Mesothelial cell of epicardium (in vitro differentiated cells): ENCODE measurements at regions not wholly inside any gene's neighbourhood (a gene's known extent, or its start where the extent isn't known, plus 50 kb on each side); places are given as distances from the start of the nearest gene placed in this dataset.
"Not testable (repeated sequence)": the region's sequence is repeated elsewhere in the genome, so short reads cannot be mapped to it uniquely, and the experiment has no call there.

Experiments
- DNase-seq, 2 experiments: peaks; one replicate each; pipeline ENCODE4 v3.0.0; 2021; ENCODE audit warnings: low spot score in 2 of 2; ENCODE audit not compliant: unreplicated experiment in 2 of 2
- H3K27ac Mint-ChIP-seq: 2 replicates; pipeline ENCODE4 v1.8.0; 2021; ENCODE audit warnings: mixed read lengths
- H3K27me3 Mint-ChIP-seq: 2 replicates; pipeline ENCODE4 v1.8.0; 2021; ENCODE audit warnings: low read depth, mixed read lengths
- H3K36me3 Mint-ChIP-seq: 2 replicates; pipeline ENCODE4 v1.8.0; 2021; ENCODE audit warnings: mixed read lengths
- H3K4me1 Mint-ChIP-seq: 2 replicates; pipeline ENCODE4 v1.8.0; 2021; ENCODE audit warnings: mixed read lengths
- H3K4me3 Mint-ChIP-seq: 2 replicates; pipeline ENCODE4 v1.8.0; 2021; ENCODE audit warnings: mild to moderate bottlenecking, moderate library complexity, mixed read lengths
- H3K9me3 Mint-ChIP-seq: 2 replicates; pipeline ENCODE4 v1.8.0; 2021; ENCODE audit warnings: mixed read lengths
- TF ChIP-seq, protein P1 (sequence below): fragments of 200-600 bp; sonication (generic); IDR thresholded peaks from one replicate; pipeline ENCODE4 v1.5.0; 2021; ENCODE audit warnings: antibody characterized with exemption; ENCODE audit not compliant: unreplicated experiment

DNA sequence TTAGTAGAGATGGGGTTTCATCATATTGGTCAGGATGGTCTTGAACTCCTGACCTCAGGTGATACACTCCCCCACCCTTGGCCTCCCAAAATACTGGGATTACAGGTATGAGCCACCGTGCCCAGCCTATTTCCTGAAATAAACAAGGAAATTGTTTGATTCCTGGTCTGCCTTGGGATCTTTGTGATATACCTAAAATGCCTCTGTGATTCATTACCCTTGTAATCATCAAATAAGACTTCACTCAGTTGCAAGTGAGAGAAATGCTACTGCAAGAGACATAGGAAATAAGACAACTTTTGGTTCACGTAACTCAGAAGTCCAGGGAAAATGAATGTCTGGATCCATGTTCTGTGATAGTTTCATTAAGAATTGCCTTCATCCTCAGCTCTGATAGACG is 173.2 kb upstream of the MARCKS start:
- H3K36me3 Mint-ChIP-seq, result no peaks in the 10 kb centered on the region
- no peaks in the 10 kb centered on the region for H3K27me3 Mint-ChIP-seq
- no peaks in the 10 kb centered on the region for H3K9me3 Mint-ChIP-seq
- H3K4me3 Mint-ChIP-seq, result no peak overlapping the region
- TF ChIP-seq, protein P1, sequence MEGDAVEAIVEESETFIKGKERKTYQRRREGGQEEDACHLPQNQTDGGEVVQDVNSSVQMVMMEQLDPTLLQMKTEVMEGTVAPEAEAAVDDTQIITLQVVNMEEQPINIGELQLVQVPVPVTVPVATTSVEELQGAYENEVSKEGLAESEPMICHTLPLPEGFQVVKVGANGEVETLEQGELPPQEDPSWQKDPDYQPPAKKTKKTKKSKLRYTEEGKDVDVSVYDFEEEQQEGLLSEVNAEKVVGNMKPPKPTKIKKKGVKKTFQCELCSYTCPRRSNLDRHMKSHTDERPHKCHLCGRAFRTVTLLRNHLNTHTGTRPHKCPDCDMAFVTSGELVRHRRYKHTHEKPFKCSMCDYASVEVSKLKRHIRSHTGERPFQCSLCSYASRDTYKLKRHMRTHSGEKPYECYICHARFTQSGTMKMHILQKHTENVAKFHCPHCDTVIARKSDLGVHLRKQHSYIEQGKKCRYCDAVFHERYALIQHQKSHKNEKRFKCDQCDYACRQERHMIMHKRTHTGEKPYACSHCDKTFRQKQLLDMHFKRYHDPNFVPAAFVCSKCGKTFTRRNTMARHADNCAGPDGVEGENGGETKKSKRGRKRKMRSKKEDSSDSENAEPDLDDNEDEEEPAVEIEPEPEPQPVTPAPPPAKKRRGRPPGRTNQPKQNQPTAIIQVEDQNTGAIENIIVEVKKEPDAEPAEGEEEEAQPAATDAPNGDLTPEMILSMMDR, result no peak
- no peak for DNase-seq
- H3K4me1 Mint-ChIP-seq, result no peaks in the 10 kb centered on the region
- H3K27ac Mint-ChIP-seq, result no peak overlapping the region

DNA sequence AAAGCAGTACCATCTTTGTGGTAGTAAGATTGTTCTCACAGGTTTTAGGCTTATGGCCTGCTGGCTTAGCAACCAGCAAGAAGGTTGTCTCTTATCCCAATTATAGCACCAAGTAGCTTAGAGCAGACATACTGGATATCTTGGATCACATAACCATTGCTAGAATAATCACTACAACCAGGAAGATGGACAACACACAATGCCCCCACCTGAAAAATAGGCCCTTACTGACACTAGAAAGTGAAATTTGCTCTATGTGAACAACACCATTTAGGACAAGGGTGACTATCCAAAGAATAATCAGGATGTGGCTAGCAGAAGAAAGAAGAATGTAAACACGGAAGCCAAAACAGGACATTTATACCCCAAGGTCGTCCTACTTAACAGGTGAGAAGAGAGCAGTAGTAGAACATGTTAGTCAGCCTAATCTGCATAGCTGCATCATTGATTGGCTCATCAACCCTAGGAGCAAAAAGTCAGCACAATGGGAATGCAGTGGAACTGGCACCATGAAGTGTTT is 172.7 kb upstream of the MARCKS start:
- no peaks in the 10 kb centered on the region for H3K27me3 Mint-ChIP-seq
- H3K36me3 Mint-ChIP-seq, result no peaks in the 10 kb centered on the region
- DNase-seq, result no peak
- H3K9me3 Mint-ChIP-seq, result no peaks in the 10 kb centered on the region
- no peaks in the 10 kb centered on the region for H3K4me1 Mint-ChIP-seq
- H3K27ac Mint-ChIP-seq, result no peak overlapping the region
- TF ChIP-seq, protein P1, result no peak
- H3K4me3 Mint-ChIP-seq, result no peak overlapping the region

DNA sequence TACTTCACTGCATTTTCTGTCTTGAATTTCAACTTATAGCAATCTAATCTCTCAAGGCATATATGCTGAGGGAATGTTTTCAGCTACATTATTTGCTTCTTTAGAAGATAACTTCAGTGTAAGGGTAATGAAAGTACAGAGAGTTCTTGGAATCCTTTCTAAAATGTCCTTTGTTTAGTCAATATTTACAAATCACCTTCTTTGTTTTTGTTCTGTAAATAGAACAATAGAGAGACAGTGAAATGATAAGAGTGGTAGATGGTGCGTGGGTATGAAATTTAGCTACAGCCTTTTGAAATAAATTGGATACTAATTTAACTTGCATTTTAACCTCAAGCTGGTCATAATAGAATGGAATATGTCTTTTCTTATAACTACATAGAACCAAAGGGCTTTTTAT is 171.1 kb upstream of the MARCKS start:
- no peak overlapping the region for H3K4me3 Mint-ChIP-seq
- DNase-seq, result no peak
- no peaks in the 10 kb centered on the region for H3K9me3 Mint-ChIP-seq
- TF ChIP-seq, protein P1, result no peak
- H3K4me1 Mint-ChIP-seq, result peaks cover 2% of the 10 kb centered on the region
- H3K27me3 Mint-ChIP-seq, result no peaks in the 10 kb centered on the region
- H3K27ac Mint-ChIP-seq, result no peak overlapping the region
- no peaks in the 10 kb centered on the region for H3K36me3 Mint-ChIP-seq

DNA sequence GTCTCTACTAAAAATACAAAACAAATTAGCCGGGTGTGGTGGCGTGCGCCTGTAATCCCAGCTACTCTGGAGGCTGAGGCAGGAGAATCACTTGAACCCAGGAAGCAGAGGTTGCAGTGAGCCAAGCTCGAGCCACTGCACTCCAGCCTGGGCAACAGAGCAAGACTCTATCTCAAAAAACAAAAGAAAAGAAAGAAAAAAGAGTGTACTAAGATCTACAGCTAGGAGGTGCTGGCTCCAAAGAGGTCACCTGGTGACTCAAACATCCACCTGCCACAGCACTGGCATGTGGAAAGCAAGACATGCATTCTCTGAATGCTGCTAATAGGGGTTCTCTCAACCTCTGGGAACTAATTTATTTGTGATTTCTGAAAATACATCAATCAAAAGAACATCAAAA is 167.5 kb upstream of the MARCKS start:
- DNase-seq, H3K27me3 Mint-ChIP-seq, H3K4me1 Mint-ChIP-seq, H3K4me3 Mint-ChIP-seq, H3K36me3 Mint-ChIP-seq, H3K9me3 Mint-ChIP-seq, H3K27ac Mint-ChIP-seq: not testable (repeated sequence)

DNA sequence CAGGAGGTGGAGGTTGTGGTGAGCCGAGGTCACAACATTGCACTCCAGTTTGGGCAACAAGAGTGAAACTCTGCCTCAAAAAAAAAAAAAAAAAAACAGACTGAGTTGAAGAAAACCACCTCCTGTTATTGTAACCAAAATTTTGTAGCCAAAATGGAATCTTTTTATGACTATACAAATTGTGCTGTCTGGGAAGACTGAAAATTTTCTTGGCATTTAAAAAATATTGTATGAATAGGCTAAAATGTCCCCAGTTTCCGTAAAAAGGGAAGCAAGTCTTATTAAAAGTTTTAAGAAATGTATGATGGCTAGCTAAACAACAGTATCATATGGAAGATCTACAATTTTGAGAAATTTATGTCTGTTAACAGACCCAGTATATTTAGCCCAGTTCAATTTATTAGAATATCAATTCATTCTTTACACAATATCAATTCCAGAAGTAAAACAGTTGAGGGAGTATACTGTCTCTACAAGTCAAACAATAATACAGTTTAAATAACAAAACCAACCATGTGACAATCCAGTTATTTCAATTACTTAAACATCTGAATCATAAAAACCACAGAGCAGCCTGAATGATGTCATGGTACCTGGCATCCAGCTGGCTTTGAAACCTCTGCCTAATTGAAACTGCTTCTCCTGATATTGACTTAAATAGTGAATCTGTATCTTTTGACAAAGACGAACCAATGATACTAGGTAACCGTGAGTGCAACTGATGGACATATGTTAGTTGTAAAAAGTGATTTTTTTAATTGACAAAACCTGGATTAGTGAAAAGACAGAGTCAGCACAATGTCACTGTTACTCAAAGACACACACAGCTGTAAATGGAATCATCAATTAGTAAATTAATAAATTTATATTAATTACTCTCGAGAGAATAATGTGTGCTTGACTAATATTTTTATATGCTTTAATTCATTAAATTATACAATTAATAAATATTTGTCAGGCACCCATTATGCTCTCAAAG is 166.6 kb upstream of the MARCKS start:
- no peaks in the 10 kb centered on the region for H3K27me3 Mint-ChIP-seq
- no peak overlapping the region for H3K27ac Mint-ChIP-seq
- no peak for DNase-seq
- H3K4me1 Mint-ChIP-seq, result peaks cover 2% of the 10 kb centered on the region
- TF ChIP-seq, protein P1, result no peak
- no peaks in the 10 kb centered on the region for H3K9me3 Mint-ChIP-seq
- H3K36me3 Mint-ChIP-seq, result no peaks in the 10 kb centered on the region
- no peak overlapping the region for H3K4me3 Mint-ChIP-seq

DNA sequence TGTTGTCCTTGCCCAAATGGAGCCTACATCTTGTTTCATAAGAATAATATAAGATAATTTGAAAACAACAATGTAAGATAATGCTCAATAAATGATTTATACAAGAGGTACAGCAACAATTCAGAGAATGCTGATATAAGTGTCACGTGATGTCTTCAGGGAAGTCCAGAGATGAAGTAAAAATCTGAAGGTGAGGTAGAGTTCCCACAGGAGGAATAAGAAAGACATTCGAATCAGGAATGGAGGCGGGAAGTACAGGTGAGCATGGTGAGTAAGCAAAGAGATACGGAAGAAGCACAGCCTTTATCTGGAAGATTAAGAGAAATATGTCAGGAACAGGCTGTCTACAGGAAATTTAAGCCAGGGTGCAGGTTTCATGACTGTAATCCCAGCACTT is 165.9 kb upstream of the MARCKS start:
- TF ChIP-seq, protein P1, result no peak
- Mint-ChIP-seq H3K9me3 (no peaks in the 10 kb centered on the region), H3K27ac (no peak overlapping the region), H3K4me3 (no peak overlapping the region), H3K27me3 (no peaks in the 10 kb centered on the region), H3K36me3 (no peaks in the 10 kb centered on the region), H3K4me1 (peaks cover 7% of the 10 kb centered on the region)
- DNase-seq, result no peak
